ENCODE measurements at regions not wholly inside any gene's neighbourhood (a gene's known extent, or its start where the extent isn't known, plus 50 kb on each side); places are given as distances from the start of the nearest gene placed in this dataset.
"Not testable (repeated sequence)": the region's sequence is repeated elsewhere in the genome, so short reads cannot be mapped to it uniquely, and the experiment has no call there.

DNA sequence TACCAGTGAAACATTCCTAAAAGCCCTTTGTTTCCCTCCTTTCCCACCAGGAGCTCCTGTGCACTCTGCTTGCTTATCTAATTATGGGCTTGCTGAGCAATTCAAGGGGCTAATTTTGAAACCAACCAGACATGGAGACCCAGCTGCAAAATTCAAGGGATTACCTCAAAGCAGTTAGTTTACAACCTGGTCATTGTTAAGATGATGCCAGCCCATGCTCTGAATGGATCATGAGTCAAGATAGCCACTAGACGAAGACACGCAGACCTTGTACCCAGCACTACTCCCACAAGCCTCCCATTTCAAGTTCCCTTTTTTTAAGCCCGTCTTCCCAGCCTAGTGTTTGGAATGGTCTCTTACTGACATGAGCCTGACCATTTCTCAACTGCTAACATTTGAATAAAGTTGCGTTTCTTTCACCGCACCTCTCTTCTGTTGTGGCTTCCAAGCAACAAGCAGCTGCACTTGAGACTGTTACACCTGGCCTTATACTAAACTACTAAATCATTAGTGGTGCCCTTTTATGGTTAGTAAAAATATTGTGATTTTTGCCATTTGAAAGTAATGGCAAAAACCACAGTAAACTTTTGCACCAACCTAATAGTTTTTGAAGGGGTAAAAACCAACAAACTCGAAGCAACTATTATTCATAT lies 315.3 kb upstream of the LUZP2 start:
- DNase-seq (ENCODE audit: low read depth) = no peak
- TF ChIP-seq, protein P1, sequence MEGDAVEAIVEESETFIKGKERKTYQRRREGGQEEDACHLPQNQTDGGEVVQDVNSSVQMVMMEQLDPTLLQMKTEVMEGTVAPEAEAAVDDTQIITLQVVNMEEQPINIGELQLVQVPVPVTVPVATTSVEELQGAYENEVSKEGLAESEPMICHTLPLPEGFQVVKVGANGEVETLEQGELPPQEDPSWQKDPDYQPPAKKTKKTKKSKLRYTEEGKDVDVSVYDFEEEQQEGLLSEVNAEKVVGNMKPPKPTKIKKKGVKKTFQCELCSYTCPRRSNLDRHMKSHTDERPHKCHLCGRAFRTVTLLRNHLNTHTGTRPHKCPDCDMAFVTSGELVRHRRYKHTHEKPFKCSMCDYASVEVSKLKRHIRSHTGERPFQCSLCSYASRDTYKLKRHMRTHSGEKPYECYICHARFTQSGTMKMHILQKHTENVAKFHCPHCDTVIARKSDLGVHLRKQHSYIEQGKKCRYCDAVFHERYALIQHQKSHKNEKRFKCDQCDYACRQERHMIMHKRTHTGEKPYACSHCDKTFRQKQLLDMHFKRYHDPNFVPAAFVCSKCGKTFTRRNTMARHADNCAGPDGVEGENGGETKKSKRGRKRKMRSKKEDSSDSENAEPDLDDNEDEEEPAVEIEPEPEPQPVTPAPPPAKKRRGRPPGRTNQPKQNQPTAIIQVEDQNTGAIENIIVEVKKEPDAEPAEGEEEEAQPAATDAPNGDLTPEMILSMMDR (IDR thresholded peaks at IDR 0.05; ENCODE audit: low read length, missing control alignments) = no peak
- H3K4me3 ChIP-seq (replicated peaks; ENCODE audit: low read depth, low read length) = no peak overlapping the region

DNA sequence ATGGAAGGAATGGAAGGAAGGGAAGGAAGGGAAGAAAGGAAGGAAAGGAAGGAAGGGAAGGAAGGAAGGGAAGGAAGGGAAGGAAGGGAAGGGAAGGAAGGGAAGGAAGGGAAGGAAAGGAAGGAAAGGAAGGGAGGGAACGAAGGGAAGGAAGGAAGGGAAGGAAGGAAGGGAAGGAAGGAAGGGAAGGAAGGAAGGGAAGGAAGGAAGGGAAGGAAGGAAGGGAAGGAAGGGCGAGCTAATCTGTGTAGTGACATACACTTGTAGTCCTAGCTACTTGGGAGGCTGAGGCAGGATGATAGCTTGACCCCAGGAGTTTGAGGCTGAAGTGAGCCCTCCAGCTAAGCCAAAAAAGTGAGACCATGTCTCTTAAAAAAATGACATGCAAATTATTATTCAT lies 311.3 kb upstream of the LUZP2 start:
- not testable (repeated sequence) for H3K4me3 ChIP-seq (replicated peaks; ENCODE audit: low read depth, low read length); DNase-seq (ENCODE audit: low read depth)

DNA sequence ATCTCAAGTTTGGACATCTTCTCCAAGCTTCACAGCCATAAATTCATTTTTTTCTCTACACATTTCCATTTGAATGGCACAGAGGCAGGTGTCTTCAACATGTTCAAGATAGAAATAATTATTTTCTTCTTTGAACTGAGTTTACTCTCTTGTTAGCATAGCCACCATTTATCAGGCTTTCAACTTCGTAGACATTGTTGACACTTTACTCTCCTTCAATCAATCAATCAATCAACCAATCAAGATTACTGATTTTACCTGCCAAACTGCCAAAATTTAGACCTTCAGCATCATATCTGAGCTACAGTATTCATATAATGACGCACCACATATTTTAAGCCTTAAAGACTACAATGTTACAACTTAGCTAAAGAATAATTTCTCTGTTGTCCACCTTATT lies 300.1 kb upstream of the LUZP2 start:
- H3K4me3 ChIP-seq (replicated peaks; ENCODE audit: low read depth, low read length) = no peak overlapping the region
- DNase-seq (ENCODE audit: low read depth) = no peak
- TF ChIP-seq, protein P1 (IDR thresholded peaks at IDR 0.05; ENCODE audit: low read length, missing control alignments) = no peak

DNA sequence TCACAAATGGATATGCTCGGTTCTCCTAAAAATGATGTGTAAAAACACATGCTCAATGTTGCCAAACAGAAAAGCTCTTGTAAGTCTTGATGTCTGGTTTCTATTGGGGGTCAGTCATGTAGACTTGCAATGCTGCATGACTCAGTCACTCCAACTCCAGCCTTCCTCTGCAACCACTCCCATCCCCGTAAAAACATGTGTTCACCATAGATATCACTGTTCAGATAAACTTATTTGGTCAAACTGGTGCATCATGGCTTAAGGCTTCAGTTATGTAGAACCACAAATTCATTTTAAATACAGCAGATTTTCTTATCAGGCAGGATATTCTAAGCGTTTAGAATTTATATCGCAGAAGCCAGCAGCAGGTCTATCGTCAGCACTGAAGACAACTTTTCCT lies 298.4 kb upstream of the LUZP2 start:
- TF ChIP-seq, protein P1 (IDR thresholded peaks at IDR 0.05; ENCODE audit: low read length, missing control alignments) = no peak
- DNase-seq (ENCODE audit: low read depth) = peak; percentile 10
- no peak overlapping the region for H3K4me3 ChIP-seq (replicated peaks; ENCODE audit: low read depth, low read length)

DNA sequence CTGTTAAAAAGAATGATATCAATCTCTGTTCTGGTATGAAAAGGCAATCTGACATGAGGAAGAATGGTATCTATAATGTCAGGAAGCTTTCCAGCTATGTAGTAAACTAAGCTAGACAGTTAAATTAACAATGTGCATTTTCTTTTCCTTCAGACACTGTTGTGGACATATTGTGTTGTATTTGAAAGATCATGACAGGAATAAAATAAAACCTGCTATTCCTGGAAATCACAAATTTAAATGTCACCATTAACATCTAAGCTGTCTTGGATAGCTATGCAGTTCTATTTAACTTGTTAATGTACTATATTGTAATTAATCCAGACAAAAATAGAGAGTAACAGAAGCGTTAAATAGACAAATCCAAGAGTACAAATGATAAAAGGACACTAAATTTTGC lies 297.4 kb upstream of the LUZP2 start:
- DNase-seq (ENCODE audit: low read depth) = no peak
- TF ChIP-seq, protein P1 (IDR thresholded peaks at IDR 0.05; ENCODE audit: low read length, missing control alignments) = no peak
- H3K4me3 ChIP-seq (replicated peaks; ENCODE audit: low read depth, low read length) = no peak overlapping the region

DNA sequence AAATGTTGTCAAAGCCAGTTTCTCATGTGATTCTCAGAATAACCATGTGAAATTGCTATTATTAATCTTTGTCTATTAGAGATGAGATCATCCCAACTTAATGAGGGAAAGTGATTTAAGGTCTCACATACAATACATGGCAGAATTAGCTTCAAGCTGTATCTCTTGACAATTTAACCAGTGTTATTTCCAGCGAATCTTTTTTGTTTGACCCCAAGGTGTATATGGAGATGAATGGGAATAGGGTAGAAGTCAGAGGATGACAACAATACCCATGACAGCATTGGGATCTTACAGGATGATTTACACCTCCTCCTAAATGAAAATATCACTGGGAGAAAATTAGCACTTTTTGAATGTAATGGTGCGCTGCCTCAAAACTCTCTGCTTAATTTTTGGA lies 290.8 kb upstream of the LUZP2 start:
- DNase-seq (ENCODE audit: low read depth) = no peak
- no peak overlapping the region for H3K4me3 ChIP-seq (replicated peaks; ENCODE audit: low read depth, low read length)
- TF ChIP-seq, protein P1 (IDR thresholded peaks at IDR 0.05; ENCODE audit: low read length, missing control alignments) = no peak

DNA sequence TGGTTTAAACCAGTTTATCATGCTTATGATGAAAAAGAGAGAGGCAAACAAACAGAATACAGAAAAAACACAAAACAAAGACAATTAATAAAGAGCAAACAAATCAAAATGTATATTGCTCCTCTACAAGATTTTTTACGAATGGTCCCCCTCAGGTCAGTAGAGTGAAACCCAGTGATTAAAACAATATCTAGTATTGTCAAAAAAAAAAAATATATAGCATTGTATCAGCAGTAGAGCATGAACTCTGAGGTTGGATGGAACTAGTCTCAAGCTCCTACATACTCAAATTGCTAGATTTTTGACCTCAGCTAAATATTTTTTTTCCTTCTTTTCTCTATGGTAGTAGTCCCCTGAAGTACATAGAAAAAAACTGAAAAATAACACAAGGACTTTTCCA lies 290.3 kb upstream of the LUZP2 start:
- TF ChIP-seq, protein P1 (IDR thresholded peaks at IDR 0.05; ENCODE audit: low read length, missing control alignments) = no peak
- H3K4me3 ChIP-seq (replicated peaks; ENCODE audit: low read depth, low read length) = no peak overlapping the region
- DNase-seq (ENCODE audit: low read depth) = no peak

Measured in fibroblast of pulmonary artery (primary cell).